ENCODE measurements at regions not wholly inside any gene's neighbourhood (a gene's known extent, or its start where the extent isn't known, plus 50 kb on each side); places are given as distances from the start of the nearest gene placed in this dataset.

DNA sequence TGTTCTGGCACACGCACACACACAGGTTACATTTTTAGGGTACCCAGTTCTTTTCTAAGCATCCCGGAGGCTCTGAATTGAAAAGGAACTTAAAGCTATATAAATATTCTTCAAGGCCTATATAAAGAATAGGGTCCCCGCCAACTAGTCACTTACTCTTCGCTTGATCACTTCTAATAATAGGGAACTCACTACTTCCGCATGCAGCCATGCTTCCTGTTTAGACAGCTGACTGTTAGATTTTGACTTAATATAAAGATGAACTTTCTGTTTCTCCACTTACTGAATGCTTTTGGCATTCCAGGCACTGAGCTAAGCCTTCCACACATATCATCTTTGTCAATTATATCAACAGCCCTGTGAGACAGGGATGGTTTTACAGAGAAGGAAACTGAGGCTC is 259.6 kb downstream of the TSHZ3 start:
- no peak for DNase-seq

DNA sequence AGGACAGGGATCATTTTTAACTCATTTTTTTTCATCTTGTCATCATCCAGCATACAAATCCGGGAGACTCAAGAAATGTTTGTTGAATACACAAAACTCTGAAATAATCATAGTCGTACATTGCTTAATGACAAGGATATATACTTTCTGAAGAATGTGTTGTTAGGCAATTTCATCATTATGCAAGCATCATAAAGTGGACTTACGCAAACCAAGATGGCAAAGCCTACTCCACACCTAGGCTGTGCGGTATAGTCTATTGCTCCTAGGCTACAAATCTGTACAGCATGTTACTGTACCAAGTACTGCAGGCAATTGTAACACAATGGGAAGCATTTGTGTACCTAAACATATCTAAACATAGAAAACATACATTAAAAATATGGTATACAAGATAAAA is 264.1 kb downstream of the TSHZ3 start:
- DNase-seq = no peak

DNA sequence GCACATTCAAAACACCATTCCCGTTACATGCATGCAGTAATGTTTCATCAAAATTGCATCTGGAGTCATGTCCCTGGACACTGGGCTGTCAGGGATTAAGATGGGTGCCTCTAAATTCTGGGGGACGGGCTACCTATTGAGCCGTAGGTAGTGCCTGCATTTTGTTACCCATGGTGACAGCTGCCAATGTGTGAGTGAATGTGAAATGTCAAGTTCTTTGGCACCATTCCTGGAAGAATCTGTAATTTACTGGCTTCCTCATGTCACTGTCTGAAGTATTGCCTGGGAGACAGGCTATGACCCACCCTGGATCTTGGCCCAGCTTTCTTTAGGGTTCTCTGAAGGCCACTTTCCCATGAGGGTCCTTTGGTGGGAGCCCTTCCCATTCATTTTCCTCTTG is 266.1 kb downstream of the TSHZ3 start:
- DNase-seq = no peak

DNA sequence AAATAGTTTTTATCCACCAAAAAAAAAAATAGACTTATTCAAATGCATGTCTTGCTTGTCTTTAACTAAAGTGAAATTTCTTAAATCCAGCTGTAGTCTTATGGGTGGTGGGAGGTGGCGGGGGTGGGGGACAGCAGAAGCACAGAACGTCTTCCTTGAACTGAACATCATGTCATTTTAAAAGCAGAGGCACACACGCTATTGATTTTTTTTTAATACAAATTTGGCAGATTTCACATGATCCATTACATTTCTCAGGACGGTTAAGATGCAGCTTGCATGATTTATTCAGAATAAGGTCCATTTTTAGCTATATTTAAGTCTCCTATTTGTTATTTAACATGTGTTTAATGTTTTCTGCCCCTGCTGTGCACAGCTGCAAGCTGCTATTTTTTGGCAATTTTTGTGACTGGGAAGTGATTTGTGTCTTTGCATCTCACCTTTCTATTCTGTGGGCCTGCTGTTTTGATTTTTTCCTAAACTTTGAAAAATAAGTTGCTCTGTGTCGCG is 274.0 kb downstream of the TSHZ3 start:
- no peak for DNase-seq

DNA sequence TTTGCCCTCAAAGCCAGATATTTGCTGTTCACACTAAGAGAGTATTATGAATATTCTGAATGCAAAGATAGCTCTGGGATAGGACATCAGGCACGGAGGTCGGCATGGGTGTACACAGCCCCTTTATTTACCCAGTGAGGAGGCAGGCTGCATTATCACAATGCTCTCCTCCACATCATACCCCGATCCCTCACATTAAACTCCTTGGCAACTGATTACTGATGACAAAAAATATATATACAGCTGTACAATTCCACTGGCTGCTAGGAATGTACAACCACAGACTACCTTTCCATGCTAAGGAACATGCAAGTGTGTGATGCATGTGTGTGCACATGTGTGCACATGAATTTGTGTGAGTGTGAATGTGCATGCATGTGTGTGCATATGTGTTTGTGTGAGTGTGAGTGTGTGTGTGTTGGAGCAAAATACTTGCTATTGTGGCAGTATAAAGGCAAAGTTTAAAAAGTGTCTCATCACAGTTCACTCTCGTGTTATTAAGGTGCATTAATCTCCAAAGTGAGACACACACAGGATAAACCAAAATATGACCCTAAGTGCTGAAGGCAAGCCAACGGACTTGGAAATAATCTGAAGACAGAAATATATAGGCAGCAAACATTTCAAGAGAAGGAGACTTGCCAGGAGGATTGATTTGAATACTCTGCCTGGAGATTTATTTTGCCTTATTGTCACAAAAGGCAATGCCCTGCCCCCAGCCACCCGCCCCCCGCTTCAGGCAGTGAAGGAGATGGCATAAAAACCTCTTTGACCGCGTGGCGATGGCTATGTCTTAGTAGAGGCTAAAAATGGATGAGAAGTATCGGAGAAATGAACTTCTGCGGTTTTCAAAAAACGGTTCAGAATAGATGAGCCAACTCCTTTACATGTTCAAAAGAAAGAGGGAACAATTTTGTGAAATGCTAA is 274.8 kb downstream of the TSHZ3 start:
- no peak for DNase-seq

DNA sequence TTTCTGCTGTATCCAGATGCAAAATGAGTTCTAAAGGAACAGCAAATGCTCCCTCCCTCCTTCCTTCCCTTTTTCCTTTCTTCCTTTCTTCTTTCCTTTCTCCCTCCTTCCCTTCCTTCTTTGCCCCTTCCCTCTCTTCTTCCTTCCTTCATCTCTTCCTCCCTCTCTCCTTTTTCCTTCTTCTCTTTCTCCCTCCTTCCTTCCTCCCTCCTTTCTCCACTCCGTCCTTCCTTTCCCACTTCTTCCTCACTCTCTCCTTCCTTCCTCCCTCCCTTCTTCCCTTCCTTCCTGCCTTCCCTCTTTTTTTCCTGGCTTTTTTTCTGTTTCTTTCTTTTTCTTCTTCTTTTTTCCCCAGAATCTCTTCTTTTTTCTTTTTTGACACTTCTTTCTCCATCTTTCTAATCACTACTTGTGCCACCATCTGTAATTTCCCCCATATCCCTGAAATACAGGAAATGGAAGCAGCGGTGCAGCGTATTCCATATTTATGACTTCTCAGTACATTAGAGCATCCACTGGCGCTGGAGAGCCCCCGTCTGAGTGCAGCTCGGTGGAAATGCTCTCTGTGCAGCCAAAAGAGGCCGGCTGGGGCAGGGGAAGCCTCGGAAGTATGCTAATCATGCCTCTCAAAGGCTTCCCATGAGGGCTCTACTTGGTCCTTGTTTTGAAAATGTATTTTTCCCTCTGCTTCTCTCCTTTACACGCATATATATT is 275.6 kb downstream of the TSHZ3 start:
- DNase-seq = no peak

DNA sequence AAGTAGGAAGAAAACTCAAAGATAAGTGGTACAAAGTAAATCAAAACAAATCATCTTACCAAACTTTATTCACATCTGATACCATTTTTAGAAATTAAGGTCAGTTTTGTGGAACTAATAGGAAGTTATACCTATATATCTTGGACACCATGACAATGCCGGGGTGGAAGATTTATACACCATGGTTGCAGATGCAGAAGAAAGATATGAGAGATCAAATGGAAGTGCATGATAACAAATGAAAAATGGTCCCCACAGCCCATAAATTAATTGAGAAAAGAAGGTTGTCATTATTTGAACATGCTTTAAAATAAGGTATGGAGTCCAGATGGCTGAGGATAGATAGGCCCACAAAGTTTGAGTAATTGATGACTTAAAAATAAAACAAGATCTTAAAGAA is 276.8 kb downstream of the TSHZ3 start:
- DNase-seq = no peak

DNA sequence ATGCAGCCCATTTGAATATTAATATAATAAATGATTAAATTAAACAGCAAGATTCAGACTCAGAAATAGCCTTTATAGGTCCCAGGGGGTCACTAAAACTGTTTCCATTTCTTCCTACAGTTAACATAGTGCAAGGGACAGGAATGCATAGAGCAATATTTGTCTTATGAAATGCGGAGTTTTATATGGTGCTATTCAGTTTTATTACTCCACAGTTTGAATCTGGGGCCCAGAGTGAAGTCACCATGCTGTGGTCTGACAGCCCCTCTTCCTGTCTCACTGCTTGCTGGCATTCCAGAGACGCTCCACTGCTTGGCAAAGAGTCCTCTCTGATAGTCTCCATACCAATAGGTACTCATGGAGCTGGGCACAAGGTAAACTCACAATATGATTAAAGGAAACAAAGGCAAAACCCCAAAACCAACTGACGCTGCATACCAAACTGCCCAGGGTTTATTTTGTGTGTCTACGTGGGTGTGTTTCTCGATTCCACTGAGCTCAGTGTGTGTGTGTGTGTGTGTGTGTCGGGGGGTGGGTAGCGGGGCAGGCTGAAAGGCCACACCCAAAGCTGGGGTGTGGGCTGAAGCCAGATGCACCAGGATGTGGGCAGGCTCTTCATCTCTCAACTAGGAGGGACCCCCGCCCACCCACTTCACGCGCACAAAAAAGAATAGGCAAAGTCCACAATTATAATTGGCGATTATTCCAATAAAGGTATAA is 277.9 kb downstream of the TSHZ3 start:
- no peak for DNase-seq

DNA sequence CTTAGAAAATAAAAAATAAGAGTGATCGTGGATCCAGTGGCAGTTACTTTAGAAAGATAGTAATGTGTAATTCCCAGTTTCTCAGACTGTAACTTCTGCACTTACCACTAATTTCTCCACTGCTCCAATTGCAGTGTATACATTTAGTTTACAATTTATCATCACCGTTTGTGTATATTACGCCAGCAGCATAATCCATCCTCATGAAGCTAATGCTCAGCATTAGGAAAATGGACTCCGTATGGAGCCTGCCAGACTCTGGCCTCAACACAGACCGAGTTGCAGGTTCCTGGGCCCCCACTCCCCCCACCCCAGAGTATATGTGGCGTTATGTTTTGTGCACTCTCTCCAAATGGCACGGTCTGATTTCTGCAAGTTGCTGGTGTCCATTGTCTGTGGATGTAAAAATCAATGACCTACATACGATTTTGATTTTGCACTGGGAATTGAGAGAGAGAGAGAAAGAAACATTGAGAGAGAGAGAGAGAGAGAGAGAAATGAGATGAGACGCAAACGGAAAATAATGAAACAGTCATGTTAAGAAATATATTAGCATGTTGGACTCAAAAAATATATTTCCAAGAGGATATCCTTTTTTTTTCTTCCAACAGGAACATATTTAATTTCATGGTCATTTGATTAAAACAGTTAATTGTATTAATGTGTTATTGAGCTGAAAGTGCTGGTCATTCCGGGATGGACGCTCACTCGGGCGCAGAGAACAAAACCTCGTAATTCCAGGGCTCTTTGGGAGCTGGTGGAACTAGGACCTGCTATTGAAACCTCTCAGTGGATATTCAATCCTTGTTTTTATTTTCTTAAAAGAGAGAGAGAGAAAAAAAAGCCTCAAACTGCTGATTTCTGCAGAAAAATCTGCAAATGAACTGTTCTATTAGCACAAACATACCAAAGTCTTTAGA is 278.8 kb downstream of the TSHZ3 start:
- DNase-seq = no peak

DNA sequence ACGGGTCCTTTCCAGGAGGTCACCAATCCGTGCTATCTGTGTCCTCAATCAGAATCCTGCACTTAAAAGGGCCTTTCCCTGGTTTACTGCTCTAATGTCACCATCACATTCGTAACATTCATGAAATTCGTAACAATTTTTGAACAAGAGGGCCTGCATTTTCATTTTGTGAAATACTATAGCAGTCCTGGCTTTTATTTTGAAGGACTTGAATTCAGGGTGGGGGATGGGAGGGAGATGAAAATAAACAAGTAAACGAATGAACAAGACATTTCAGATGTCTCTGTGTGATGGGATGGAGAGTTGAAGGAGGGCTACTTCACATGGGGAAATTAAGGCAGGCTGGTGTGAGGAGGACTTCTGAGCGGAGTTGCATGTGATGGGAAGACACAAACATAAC is 281.0 kb downstream of the TSHZ3 start:
- DNase-seq = no peak

DNA sequence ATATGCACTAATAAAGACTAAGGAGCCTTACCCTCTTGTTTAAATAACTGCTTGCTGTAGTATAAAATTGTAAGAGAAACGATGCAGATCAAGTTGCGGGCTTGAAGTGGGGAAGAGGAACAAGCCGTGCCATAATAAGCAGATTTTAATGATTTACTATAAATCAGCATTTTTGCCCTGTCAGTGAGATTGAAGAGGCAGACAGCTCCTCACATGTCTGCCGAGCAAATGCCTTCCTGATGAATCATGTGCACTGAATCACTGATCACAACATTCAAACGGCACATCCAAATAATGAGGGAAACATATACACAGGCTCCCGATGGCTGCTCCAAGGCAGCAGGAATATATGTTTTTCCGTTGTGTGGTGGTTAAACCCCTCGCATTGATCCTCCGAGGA is 282.9 kb downstream of the TSHZ3 start:
- DNase-seq = peak in 1 of 2 experiments; percentile 38

DNA sequence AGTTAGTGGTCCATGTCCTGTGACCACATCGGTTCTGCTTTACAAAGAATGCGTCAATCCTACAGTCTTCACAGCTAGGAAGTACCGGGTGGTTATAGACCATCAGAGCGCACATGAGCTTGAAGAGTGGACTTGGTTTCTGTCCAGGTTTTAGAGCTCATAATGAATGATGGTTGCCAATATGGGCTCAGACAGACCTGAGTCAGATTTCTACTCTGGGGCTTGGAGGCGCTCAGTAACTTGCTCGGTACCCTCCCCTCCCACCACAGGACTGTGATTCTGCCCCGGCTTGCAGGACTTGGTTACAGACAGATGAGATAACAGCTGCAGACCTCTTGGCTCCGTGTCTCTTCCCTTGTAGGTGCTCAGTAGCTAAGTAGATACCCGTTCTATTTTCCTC is 284.7 kb downstream of the TSHZ3 start:
- no peak for DNase-seq

DNA sequence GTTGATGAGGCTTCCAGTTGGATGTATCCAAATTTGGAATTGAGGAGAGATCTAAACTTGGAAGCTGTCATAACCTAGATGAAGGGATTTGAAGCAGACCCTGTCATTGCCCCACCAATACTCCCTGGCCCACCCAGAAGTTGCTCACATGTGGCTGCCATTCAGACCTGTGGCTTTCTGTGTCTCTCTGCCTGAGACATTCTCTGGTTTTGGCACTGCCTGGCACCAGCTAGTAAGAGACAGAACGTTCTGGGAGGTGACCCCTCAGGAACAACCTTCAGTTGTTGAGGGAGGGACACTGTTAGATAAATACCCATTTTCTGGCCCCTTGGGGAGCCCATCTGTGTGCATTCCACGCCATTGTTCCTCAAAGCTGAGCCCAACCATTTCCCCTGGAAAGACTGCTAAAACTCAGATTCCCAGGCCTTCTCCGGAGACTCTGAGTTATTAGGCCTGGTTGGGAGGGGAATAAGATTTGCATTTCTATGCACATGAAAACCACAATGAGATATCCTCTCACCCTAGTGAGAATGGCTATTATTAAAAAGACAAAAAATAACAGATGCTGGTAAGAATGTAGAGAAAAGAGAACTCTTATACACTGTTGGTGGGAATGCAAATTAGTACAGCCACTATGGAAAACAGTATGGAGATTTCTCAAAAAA is 290.4 kb downstream of the TSHZ3 start:
- no peak for DNase-seq

DNA sequence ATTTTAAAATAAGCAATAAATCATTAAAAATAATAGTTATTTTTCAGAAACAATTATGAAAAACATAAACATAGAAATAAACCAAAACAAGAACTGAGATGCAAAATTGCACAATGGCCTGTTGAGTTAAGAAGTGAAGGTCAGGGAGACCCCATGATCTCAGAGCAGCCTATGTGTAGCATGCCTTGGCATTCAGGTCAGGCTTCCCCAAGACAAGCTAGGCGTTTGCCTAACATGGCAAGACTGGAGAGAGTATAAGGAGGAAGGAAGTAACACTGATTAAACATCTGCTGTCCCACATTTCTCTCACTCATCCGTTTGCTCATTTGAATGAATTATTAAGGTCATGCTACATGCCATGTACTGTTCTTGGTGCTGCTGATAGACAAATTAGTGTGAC is 291.8 kb downstream of the TSHZ3 start:
- no peak for DNase-seq

DNA sequence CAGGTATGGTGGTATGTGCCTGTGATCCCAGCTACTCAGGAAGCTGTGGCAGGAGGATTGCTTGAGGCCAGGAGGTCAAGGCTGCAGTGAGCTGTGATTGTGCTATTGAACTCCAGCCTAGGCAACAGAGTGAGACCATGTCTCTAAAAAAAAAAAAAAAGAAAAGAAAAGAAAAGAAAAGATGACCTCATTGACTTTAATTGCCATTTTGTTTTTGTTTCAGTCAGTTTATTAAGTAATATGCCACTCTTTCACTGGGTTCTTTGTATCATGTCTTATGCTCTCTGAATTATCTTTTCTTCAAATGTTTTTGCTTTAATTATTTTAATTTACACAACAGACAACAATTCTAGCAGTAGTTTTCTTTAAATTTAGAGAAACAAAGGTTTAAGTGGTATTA is 293.8 kb downstream of the TSHZ3 start:
- no peak for DNase-seq

DNA sequence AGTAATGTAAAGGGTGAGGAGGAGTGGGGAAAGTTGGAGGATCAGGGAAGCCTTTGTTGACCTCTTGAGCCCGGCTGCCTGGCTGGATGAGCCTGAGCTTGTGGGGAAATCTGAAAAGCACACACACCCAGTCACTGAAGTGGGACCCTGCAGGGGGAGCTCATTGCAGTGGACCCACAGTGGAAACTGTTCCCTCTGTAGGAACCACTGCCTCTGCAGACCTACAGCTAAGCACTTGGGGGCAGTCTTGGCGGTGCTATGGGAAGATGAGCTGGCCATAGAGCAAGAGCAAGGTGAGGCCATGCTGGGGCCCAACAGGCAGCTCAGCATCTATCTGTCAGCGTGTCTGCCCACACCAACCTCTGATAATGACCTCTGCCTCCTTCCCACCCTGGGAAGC is 294.8 kb downstream of the TSHZ3 start:
- DNase-seq = peak in 1 of 2 experiments; percentile 55

DNA sequence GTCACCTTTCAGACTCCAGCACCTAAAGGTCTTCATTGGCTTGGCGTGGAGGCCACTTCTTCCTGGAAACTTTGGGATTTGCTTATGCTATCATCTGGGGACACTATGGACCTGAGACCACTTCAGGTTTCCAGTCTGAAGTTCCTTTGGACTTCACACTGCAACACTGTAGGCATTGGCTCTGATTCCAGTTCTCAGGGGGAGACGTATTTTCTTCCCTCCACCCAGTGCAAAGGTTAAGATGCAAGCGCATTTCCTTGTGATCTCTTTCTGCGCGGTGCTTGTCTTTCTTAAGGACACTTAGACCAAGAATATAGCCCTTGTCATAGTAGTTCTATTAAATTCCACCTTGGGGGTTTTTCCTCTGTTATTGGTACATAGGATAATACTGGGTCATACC is 299.8 kb downstream of the TSHZ3 start:
- no peak for DNase-seq

DNA sequence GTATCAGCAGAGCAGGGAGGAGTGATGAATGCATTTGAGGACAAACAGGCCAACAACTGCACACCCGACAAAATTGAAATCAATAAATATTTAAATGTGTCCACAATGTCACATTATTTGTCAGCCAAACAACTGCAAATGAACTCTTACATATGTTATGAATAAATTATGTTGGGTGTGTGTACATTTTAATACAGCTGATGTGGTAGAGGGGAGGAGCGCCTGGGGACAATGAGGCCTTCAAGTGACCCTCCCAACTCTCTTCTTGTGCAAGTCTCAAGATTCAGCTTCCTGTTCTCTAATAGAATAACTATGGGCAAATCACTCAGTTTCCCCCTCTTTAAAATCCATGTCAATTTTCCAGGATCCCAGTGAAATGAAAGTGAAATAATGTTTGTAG is 303.2 kb downstream of the TSHZ3 start:
- no peak for DNase-seq

DNA sequence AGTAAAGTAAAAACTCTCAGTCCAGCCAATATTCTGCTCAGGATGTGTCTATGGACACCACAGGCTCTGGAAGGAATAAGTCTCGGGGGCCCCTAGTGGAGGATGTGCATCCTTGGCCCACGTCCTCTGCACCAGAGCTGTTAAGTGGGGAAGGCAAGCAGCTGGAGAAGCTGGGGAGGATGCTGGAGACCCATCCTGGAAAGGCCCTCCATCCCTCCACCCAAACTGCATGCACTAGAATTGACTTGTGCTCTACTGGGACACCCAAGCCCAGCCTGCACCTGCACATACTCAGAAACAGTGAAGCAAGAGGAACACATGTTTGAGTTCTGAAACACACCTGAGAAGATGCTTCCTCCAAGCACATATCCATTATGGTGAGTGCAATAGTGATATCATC is 307.8 kb downstream of the TSHZ3 start:
- DNase-seq = no peak

DNA sequence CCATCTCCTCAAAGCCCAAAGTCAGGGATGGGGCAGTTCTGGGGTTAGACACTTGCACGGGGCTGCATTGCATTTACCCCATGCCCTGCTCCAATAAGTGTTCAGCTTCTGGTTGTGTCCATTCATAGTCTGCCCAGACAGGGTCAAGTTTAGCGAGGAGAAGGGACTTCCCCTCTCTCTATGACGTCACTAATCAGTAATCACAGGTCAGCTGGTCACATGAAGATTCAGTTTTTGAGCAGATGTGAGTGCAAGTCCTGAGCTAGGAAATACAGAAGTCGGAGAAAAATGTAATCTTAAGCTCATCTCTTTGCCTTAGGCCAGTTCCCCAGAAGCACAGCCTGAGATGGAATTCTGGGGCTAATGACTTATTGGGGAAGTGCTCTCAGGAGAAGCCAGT is 310.1 kb downstream of the TSHZ3 start:
- no peak for DNase-seq

DNA sequence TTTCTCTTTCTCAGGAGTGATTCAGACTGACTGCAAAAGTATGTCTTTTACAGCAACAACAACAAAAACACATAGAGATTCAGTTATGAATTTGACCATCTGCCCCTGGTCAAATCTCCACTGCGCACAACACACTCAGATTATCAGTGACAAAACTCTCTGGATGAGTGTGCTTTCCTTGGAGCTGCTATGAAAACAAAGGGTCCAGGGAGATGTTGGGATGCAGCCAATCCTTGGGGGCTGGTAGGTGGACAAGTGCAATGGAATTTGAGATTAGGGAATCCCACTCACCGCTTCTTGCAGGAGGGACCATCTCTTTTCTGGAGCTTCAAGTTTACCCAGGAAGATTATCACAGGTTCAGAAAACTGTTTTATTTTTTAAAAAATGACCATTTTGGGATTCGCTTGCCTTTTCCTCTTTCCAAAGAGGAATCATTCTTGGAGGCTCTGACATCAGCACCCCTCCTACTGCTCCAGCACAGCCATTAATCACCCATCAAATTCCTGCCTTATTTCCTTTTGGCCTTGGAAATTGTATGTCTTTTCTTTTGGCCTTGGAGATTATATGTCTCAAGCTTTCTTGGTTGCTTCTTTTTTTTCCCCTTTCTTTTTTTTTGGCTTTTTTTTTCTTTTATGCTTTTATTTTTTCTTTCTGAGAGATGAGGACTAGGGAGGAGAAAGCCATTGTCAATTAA is 311.8 kb downstream of the TSHZ3 start:
- DNase-seq = no peak
